Activated CD8-positive, alpha-beta memory T cell treated with anti-CD3 and anti-CD28 coated beads for 24 hours (primary cell): ENCODE measurements at regions not wholly inside any gene's neighbourhood (a gene's known extent, or its start where the extent isn't known, plus 50 kb on each side); places are given as distances from the start of the nearest gene placed in this dataset.

Experiments used
- DNase-seq: peaks from one replicate; pipeline ENCODE4 v3.0.0-alpha.2; 2020

GRCh38 chr6:40263970-40264369, 323.2 kb downstream of the LRFN2 start:
- DNase-seq, result no peak

DNA sequence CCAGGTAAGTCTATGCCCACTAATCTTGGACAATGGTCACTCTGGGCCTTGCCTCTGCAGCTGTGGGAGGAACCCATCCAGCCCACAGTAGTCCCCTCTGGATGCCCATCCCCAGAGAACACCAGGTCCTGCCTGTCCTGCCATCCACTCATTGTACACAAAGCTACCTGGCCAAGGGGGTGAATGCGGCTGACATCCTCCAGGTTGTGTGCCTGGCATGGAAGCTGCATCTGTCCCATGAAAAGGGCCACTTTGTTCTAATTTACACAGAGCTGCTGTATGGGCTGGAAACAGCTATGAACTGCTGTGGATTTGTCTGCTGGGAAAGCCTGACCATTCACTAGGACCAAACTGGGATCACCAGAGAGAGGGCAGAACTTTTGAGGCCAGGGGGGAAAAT, 324.8 kb downstream of the LRFN2 start:
- DNase-seq, result no peak

GRCh38 chr6:40258531-40258930, 324.3 kb upstream of the MOCS1 start:
- DNase-seq, result no peak

DNA sequence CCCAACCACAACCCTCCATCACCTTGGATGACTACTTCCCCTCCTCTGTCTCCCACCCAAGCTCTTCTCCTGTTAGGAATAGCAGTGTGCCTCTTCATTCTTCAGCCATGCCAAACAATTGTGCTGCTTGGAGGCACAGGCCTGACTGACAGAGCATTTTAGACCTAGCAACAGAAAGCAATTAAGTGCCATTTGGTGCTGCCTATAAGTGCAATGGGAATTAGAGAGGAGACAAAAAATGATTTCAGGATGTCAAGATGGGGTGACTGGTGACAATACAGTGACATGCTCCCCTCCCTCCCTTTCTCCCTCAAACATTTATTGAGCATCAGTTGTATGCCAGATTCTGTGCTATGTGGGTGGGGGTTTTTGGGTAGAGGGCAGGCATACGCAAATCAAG, 322.6 kb upstream of the MOCS1 start:
- DNase-seq, result no peak

- DNase-seq, result no peak
These were observed 322.0 kb upstream of the MOCS1 start for GRCh38 chr6:40256224-40256623.

GRCh38 chr6:40253420-40253819, 319.2 kb upstream of the MOCS1 start:
- no peak for DNase-seq

DNA sequence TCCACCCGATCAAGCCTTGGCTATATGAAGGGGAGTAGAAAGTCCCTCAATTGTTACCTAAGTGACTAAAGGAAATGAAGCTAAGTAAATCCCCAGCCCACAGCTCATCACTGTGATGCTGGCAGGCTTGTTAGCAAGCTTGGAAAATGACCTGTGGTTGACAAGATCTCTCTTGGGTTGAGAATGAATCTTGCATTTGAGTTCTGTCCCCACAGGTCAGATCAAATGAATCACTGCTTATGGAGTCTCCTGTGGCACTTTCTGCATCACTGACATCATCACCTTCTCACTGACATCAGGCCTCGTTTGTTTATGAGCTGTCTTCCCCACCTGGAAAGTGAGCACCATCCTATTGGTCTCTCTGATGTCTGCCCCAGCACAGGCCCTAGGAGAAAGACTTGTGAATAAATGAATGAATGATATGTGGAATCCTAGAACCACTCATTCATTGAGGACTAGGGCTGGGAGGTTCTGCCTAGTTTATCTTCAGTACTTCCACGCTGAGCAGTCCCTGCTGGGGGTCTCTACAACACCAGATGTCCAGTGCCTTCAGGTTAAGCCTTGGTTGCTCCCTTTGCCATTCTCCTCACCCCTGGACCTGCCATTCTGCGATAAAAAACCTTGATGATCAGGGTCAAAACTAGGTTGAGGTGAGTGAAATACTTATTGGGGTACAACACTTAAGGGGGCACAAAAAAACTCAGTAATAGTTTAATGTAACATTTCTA, 318.4 kb upstream of the MOCS1 start:
- no peak for DNase-seq

- DNase-seq, result no peak
These were observed 317.5 kb upstream of the MOCS1 start for GRCh38 chr6:40251637-40252300.

- DNase-seq, result no peak
These were observed 315.7 kb upstream of the MOCS1 start for GRCh38 chr6:40249935-40250334.

DNA sequence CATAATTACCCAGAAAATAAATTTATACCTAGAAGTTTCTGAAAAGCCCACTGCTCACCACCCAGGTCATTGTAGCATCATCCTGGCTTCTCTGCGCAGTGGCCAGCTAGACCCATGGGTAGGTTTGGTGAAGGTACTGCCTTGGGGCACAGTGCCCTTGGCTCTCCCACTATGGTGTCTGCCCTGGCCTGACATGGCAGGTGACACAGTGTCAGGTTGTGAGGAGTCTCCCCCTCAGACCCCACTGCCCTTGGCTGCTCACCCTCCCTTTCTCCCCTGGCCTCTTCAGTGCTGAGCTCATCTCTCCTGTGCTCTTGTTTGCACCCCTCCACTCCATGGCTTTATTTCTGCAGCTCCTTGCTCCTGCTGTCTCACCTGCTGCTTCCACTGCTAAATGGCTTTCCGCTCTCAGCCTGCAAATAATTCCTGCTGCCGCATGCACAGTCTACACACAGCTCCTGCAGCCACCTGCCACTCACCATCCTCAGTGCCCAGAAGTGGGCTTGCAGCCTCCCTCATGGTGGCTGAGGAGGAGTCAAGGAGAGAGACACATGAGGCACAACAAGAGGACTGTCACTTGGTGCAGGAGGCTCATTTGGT, 313.4 kb upstream of the MOCS1 start:
- no peak for DNase-seq

DNA sequence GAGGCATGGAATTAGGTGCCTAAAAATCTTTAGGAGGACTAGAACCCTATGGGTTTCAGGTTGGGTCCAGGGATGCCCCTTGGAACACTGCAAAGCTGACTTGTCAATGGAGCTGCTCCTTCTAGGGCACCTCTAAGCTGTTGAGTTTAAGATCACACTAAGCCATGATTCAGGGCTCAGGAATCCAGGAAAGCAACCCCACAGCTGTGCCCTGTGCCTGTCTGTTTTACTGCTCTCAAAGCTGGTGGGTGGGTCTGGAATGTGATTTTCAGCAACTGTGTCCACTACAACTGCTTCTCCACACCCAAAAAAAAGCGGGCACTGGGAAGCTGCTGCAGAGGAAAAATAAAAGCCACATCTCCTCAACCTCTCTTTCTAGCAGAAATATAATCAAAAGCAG, 310.4 kb upstream of the MOCS1 start:
- DNase-seq, result no peak

DNA sequence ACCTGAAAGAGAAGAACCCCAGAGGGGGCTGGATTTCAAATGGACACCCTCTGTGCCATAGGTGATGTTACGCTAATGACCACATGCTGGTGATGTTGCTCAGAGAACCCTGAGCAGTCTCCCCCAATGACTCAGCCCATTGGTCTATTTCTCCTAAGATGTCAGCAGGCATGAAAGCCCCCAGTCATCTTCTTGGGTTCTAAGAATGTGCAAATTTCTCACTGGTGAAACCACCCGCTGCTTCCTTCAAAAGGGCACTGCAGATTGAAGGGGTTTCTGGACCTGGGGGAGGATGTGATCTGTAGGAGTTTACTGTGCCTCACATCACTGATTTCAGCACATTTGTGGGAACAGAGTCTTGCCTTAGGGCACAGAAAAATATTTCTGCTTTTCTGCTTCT, 298.4 kb upstream of the MOCS1 start:
- DNase-seq, result no peak

GRCh38 chr6:40227735-40228134, 293.5 kb upstream of the MOCS1 start:
- DNase-seq, result no peak

- DNase-seq, result no peak
These were observed 288.1 kb upstream of the MOCS1 start for GRCh38 chr6:40222354-40222753.

DNA sequence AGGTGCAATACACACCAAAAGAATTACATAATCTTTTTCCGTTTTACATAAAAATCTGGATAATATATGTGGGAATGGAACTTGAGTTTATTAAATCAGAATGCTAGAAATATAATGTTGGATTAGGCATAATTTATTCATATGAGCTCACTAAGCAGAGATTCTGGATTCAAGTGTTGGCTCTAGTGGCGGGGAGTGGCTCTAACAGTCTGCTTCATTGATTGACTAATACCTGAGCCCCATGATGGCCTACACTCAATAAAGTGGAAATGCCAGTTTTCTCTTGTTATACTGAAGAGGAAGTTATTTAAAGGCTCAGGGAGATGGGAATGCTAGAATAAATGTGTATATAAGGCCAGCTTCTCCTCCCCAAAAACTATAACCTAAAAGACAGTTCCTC, 285.5 kb upstream of the MOCS1 start:
- no peak for DNase-seq

DNA sequence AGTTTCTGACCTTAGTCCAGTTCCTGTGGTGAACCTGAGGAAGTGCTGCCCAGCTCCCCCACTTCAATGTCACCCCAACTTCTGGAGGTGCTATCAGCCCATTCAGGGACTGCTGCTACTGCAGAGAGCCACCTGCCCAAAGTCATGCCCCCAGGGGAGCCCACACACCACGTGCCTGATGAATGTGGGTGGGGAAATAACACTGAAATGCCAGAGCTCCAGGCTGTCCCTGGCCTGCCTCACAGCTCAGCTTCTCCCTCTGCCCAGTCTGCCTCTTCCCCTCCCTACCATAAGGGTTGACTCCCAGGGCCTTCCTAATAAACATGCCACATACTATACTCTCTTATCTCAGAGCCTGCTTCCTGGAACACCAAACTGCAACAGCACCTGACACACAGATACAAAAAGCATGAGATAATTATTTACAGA, 276.4 kb upstream of the MOCS1 start:
- no peak for DNase-seq

DNA sequence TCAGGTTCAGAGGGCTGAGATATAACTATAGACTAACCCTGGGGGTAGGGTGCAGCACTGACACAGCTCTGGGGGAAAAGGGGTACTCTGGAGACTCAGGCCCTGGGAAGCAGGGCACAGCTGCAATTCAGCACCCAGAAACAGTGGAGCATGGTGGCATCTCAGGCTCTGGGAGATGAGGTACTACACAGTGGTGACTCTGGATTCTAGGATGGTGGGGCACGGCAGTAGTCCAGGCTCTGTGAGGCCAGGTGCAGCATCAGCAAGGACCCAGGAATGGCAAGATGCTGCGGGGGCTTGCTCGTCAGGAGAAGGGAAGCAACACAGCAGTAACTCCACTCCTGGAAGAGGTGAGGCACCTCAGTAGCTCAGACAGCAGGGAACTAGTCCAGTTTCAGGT, 271.5 kb upstream of the MOCS1 start:
- DNase-seq, result no peak

DNA sequence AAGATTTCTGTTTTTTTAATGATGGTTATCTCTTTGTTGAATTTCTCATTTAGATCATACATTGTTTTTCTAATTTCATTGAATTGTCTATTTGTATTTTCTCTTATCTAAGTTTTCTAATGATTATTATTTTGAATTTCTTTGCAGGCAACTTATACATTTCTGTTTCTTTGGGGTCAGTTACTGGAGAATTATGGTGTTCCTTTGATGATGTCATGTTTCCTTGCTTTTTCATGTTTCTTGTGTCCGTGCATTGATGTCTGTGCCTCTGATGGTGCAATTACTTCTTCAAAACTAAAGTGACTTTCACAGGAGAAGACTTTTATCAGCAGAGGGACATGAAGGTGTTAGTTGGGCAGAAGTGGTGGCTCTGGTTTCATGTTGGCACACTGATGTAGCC, 270.7 kb upstream of the MOCS1 start:
- DNase-seq, result no peak

DNA sequence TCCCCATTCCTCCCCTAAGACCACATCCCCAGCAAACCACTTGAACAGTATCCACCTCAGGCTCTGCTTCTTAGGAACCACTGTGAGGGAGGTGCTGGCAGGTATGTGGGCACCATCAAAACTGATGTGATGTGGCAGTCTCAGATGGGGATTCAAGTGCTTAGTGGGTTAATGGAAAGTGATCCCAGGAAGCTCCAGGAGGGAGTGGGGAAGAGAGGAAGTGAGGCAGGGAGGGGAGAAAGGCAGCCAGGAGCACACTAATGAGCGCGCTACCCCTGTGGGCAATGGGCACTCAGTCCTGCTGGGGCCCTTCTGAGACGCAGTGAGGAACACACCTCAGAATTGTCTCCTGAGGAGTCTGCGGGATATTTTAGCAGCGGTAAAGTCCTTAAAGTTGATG, 263.1 kb upstream of the MOCS1 start:
- DNase-seq, result no peak

DNA sequence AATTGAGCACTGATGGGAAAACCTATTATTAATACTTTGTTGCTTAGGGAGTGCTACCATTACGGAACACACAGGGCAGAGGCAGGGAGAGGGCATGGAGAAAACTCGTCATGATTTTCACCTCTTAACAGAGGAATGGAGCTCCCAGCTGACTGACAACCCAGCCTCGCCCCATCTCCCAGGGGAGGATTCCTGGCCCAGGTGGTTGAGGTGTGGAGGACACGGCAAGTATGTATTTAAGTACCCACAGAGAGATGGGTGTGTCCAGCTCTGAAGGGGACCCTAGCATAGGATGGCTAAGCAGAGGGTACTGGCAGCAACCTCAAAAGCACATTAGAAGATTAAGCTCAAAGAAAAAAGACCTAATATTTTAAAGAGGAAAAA, 261.9 kb upstream of the MOCS1 start:
- DNase-seq, result no peak

DNA sequence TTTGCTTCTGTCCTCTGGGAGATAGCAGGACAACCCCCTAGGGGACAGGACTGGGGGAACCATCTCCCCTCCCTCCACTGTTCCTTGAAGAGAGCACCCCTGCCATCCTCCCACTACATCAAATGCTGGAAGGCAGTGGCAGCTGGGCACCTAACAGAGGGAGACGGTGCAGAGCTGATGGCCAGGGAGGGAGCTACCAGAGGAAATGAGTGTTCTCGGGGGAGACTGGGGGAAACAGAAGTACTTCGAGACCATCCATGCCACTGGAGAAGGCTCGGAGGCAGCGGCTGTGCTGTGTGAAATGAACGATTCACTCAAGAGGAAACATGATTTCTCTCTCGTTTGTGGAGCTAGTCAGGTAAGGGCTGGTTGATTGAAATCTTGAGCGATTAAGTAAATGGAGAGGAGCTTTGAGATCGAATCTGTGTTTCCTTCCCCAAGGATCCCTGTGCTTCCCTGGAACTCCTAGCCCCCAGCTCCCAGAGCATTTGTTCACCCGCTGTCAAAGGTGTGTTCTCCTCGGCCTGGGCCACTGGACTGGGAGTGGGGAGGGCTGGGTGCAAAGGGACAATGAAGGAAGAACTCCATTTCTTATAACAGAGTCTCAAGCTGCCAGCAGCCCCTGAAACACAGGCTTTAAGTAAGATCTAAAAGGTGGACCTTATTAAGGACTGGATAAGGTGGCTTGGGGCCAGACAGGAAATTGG, 261.3 kb upstream of the MOCS1 start:
- no peak for DNase-seq

GRCh38 chr6:40194447-40195170, 260.3 kb upstream of the MOCS1 start:
- DNase-seq, result no peak

DNA sequence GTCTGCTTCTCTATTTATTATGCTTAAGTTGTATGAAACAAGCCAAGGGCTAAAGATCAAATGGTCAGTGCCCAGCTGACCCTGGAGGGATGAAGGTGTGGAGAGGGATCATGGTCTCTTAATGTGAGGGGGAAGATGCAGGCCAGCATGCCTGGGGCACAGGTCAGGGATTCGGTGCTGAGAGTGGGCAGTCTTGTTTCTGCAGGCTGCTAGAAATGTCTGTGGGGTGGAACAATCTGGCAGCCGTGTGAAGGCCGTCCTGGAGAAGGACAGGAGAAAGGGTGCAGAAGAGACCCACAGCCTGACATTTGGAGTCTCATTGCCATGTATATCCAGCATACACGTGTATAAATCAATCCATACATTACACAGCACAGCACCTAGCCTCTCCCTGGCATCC, 258.3 kb upstream of the MOCS1 start:
- no peak for DNase-seq
